ENCODE measurements at regions not wholly inside any gene's neighbourhood (a gene's known extent, or its start where the extent isn't known, plus 50 kb on each side); places are given as distances from the start of the nearest gene placed in this dataset.

DNA sequence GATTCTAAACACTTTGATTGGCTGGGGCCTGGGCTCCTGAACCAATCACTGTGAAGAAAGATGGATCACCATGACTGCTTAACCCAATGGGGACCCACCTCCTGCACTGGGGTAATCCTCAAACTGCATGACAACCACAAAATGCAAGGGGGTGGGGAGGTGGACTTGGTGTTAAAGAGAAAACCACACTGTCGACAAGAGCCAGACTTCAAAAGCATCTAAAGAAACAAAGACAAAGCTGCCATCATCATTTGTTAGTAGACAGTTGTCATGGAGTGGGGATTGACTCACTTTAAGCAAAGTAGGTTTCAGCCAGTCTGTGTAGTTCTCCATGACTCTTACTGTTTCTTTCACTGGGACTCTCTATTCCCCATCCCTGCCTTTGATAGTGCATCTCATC lies 433.8 kb downstream of the PLPP3 start (continued):
- TF ChIP-seq, protein P1, sequence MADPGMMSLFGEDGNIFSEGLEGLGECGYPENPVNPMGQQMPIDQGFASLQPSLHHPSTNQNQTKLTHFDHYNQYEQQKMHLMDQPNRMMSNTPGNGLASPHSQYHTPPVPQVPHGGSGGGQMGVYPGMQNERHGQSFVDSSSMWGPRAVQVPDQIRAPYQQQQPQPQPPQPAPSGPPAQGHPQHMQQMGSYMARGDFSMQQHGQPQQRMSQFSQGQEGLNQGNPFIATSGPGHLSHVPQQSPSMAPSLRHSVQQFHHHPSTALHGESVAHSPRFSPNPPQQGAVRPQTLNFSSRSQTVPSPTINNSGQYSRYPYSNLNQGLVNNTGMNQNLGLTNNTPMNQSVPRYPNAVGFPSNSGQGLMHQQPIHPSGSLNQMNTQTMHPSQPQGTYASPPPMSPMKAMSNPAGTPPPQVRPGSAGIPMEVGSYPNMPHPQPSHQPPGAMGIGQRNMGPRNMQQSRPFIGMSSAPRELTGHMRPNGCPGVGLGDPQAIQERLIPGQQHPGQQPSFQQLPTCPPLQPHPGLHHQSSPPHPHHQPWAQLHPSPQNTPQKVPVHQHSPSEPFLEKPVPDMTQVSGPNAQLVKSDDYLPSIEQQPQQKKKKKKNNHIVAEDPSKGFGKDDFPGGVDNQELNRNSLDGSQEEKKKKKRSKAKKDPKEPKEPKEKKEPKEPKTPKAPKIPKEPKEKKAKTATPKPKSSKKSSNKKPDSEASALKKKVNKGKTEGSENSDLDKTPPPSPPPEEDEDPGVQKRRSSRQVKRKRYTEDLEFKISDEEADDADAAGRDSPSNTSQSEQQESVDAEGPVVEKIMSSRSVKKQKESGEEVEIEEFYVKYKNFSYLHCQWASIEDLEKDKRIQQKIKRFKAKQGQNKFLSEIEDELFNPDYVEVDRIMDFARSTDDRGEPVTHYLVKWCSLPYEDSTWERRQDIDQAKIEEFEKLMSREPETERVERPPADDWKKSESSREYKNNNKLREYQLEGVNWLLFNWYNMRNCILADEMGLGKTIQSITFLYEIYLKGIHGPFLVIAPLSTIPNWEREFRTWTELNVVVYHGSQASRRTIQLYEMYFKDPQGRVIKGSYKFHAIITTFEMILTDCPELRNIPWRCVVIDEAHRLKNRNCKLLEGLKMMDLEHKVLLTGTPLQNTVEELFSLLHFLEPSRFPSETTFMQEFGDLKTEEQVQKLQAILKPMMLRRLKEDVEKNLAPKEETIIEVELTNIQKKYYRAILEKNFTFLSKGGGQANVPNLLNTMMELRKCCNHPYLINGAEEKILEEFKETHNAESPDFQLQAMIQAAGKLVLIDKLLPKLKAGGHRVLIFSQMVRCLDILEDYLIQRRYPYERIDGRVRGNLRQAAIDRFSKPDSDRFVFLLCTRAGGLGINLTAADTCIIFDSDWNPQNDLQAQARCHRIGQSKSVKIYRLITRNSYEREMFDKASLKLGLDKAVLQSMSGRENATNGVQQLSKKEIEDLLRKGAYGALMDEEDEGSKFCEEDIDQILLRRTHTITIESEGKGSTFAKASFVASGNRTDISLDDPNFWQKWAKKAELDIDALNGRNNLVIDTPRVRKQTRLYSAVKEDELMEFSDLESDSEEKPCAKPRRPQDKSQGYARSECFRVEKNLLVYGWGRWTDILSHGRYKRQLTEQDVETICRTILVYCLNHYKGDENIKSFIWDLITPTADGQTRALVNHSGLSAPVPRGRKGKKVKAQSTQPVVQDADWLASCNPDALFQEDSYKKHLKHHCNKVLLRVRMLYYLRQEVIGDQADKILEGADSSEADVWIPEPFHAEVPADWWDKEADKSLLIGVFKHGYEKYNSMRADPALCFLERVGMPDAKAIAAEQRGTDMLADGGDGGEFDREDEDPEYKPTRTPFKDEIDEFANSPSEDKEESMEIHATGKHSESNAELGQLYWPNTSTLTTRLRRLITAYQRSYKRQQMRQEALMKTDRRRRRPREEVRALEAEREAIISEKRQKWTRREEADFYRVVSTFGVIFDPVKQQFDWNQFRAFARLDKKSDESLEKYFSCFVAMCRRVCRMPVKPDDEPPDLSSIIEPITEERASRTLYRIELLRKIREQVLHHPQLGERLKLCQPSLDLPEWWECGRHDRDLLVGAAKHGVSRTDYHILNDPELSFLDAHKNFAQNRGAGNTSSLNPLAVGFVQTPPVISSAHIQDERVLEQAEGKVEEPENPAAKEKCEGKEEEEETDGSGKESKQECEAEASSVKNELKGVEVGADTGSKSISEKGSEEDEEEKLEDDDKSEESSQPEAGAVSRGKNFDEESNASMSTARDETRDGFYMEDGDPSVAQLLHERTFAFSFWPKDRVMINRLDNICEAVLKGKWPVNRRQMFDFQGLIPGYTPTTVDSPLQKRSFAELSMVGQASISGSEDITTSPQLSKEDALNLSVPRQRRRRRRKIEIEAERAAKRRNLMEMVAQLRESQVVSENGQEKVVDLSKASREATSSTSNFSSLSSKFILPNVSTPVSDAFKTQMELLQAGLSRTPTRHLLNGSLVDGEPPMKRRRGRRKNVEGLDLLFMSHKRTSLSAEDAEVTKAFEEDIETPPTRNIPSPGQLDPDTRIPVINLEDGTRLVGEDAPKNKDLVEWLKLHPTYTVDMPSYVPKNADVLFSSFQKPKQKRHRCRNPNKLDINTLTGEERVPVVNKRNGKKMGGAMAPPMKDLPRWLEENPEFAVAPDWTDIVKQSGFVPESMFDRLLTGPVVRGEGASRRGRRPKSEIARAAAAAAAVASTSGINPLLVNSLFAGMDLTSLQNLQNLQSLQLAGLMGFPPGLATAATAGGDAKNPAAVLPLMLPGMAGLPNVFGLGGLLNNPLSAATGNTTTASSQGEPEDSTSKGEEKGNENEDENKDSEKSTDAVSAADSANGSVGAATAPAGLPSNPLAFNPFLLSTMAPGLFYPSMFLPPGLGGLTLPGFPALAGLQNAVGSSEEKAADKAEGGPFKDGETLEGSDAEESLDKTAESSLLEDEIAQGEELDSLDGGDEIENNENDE (IDR thresholded peaks at IDR 0.05; ENCODE audit: insufficient replicate concordance, low read length): no peak
- no peak for TF ChIP-seq ZNF274 (IDR thresholded peaks at IDR 0.05; ENCODE audit: borderline replicate concordance, extremely low read depth, low read length)
- TF ChIP-seq KDM4A (IDR thresholded peaks at IDR 0.05; ENCODE audit: low read depth, low read length, severe bottlenecking): no peak
- no peak for TF ChIP-seq RAD21 (IDR thresholded peaks at IDR 0.05 in 1 of 2, conservative IDR thresholded peaks at IDR 0.05 in 1 of 2; ENCODE audit: low read depth in 2 of 2, low read length in 2 of 2)
- TF ChIP-seq BCL11A (IDR thresholded peaks at IDR 0.05; ENCODE audit: low read depth in 2 of 2, low read length in 2 of 2): no peak
